ENCODE measurements at regions not wholly inside any gene's neighbourhood (a gene's known extent, or its start where the extent isn't known, plus 50 kb on each side); places are given as distances from the start of the nearest gene placed in this dataset.

DNA sequence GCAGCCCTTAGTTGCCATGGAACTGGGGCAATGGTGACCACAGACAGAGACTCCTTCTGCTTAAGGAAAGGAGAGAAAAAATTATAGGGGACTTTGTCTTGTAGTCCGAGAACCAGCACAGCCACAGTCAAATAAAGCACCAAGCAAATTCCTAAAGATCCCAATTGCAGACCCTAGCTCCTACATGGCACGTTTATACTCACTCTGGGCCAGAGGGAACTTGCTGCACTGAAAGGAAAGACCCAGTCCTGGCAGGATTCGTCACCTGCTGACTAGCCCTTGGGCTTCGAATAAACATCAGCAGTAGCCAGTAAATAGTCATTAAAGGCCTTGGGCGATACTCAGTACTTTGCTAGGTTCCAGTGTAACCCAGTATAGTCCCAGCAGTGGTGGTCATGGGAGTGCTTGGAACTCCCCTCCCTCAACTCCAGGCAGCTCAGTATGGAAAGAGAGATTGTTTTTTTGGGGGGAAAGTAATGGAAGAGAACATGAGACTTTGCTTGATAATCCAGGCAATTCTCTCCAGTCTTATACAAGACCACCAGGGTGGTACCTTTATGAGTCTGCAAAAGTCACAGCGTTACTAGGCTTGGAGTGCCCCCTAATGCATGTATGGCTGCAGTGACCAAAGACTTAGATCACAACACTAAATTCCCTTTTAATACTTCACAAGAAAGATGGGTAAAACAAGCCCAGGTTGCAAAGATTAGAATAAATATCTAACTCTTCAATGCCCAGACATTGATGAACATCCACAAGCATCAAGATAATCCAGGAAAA lies 66.4 kb upstream of the AGTR1 start:
- no peaks in the 10 kb centered on the region for H3K36me3 ChIP-seq (ENCODE audit: insufficient read depth, low read length)
- no peak overlapping the region for H3K27ac ChIP-seq (ENCODE audit: low read depth, low read length)
- ChIA-PET CTCF (ENCODE audit: partially characterized antibody) (no interaction called here), POLR2A (ENCODE audit: partially characterized antibody) (no interaction called here)
- Mint-ChIP-seq H3K9me3 (peaks cover 0 to 30% (median 15%) of the 10 kb centered on the region in 8 donors), H3K4me3 (no peak overlapping the region), H3K4me1 (no peaks in the 10 kb centered on the region), H3K27ac (no peak overlapping the region), H3K36me3 (no peaks in the 10 kb centered on the region), H3K27me3 (no peaks in the 10 kb centered on the region)
- no peak overlapping the region for H3K4me3 ChIP-seq (ENCODE audit: low read length in 2 of 2)
- H3K4me1 ChIP-seq (ENCODE audit: insufficient read depth, low read length), result no peaks in the 10 kb centered on the region
- peak in 1 of 5 donors; percentile 13 for DNase-seq
- H3K9me3 ChIP-seq (ENCODE audit: control insufficient read depth in 1 of 2, low read length in 2 of 2), result no peaks in the 10 kb centered on the region
- H3K27me3 ChIP-seq (ENCODE audit: insufficient read depth, low read length), result no peaks in the 10 kb centered on the region
- intact Hi-C loops (cut with micrococcal nuclease), result no loop called here

DNA sequence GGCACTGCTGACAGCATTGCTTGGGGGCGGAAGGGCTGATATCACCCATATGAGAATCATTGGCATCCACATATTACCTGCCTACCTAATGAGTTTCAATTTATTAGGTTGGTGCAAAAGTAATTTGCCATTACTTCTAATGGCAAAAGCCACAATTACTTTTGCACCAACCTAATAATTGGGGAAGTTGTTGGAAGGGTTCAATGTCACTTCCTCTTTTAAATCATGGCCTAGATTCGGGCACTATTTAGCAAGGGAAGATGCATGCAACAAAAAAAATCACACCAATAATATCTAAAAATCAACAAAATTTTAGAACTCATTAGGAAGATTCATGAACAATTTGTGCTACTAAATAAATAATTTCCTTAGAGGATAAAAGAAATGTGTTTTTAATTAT lies 56.0 kb upstream of the AGTR1 start:
- no peak overlapping the region for H3K4me3 ChIP-seq (ENCODE audit: low read length in 2 of 2)
- Mint-ChIP-seq H3K36me3 (no peaks in the 10 kb centered on the region), H3K27me3 (no peaks in the 10 kb centered on the region), H3K27ac (no peak overlapping the region), H3K4me1 (no peaks in the 10 kb centered on the region), H3K9me3 (peaks cover 0 to 2% (median 0%) of the 10 kb centered on the region in 8 donors), H3K4me3 (no peak overlapping the region)
- H3K4me1 ChIP-seq (ENCODE audit: insufficient read depth, low read length), result no peaks in the 10 kb centered on the region
- H3K9me3 ChIP-seq (ENCODE audit: control insufficient read depth in 1 of 2, low read length in 2 of 2), result no peaks in the 10 kb centered on the region
- H3K27me3 ChIP-seq (ENCODE audit: insufficient read depth, low read length), result no peaks in the 10 kb centered on the region
- no peak overlapping the region for H3K27ac ChIP-seq (ENCODE audit: low read depth, low read length)
- no peak for DNase-seq
- CTCF ChIA-PET (ENCODE audit: partially characterized antibody), result no interaction called here
- POLR2A ChIA-PET (ENCODE audit: partially characterized antibody), result no interaction called here
- intact Hi-C loops (cut with micrococcal nuclease), result no loop called here
- H3K36me3 ChIP-seq (ENCODE audit: insufficient read depth, low read length), result no peaks in the 10 kb centered on the region

- no peak for DNase-seq
- ChIA-PET POLR2A (ENCODE audit: partially characterized antibody) (no interaction called here), CTCF (ENCODE audit: partially characterized antibody) (no interaction called here)
- H3K27ac ChIP-seq (ENCODE audit: low read depth, low read length), result no peak overlapping the region
- H3K4me1 Mint-ChIP-seq, result no peaks in the 10 kb centered on the region
- H3K9me3 Mint-ChIP-seq, result peaks cover 0 to 2% (median 0%) of the 10 kb centered on the region in 8 donors
- H3K27me3 ChIP-seq (ENCODE audit: insufficient read depth, low read length), result no peaks in the 10 kb centered on the region
- H3K27ac Mint-ChIP-seq, result no peak overlapping the region
- no peak overlapping the region for H3K4me3 Mint-ChIP-seq
- no peaks in the 10 kb centered on the region for H3K4me1 ChIP-seq (ENCODE audit: insufficient read depth, low read length)
- H3K27me3 Mint-ChIP-seq, result no peaks in the 10 kb centered on the region
- H3K36me3 Mint-ChIP-seq, result no peaks in the 10 kb centered on the region
- no peak overlapping the region for H3K4me3 ChIP-seq (ENCODE audit: low read length in 2 of 2)
- no peaks in the 10 kb centered on the region for H3K9me3 ChIP-seq (ENCODE audit: control insufficient read depth in 1 of 2, low read length in 2 of 2)
- intact Hi-C loops (cut with micrococcal nuclease), result no loop called here
- no peaks in the 10 kb centered on the region for H3K36me3 ChIP-seq (ENCODE audit: insufficient read depth, low read length)
Measured at GRCh38 chr3:148642214-148642613, 55.5 kb upstream of the AGTR1 start.

- H3K4me3 Mint-ChIP-seq, result no peak overlapping the region
Measured at GRCh38 chr3:148642616-148643015, 55.1 kb upstream of the AGTR1 start.

GRCh38 chr3:148643389-148643840 lies 54.3 kb upstream of the AGTR1 start:
- no peak for DNase-seq
- Histone ChIP-seq H3K27me3 (ENCODE audit: insufficient read depth, low read length) (no peaks in the 10 kb centered on the region), H3K4me1 (ENCODE audit: insufficient read depth, low read length) (no peaks in the 10 kb centered on the region), H3K4me3 (ENCODE audit: low read length in 2 of 2) (no peak overlapping the region), H3K27ac (ENCODE audit: low read depth, low read length) (no peak overlapping the region), H3K9me3 (ENCODE audit: control insufficient read depth in 1 of 2, low read length in 2 of 2) (no peaks in the 10 kb centered on the region), H3K36me3 (ENCODE audit: insufficient read depth, low read length) (no peaks in the 10 kb centered on the region)
- H3K4me3 Mint-ChIP-seq, result no peak overlapping the region
- H3K36me3 Mint-ChIP-seq, result no peaks in the 10 kb centered on the region
- ChIA-PET POLR2A (ENCODE audit: partially characterized antibody) (no interaction called here), CTCF (ENCODE audit: partially characterized antibody) (no interaction called here)
- no peaks in the 10 kb centered on the region for H3K27me3 Mint-ChIP-seq
- no peak overlapping the region for H3K27ac Mint-ChIP-seq
- H3K4me1 Mint-ChIP-seq, result no peaks in the 10 kb centered on the region
- H3K9me3 Mint-ChIP-seq, result peaks cover 0 to 2% (median 0%) of the 10 kb centered on the region in 8 donors
- intact Hi-C loops (cut with micrococcal nuclease), result no loop called here

More at GRCh38 chr3:148642616-148643015, 55.1 kb upstream of the AGTR1 start:
- no peaks in the 10 kb centered on the region for H3K9me3 ChIP-seq (ENCODE audit: control insufficient read depth in 1 of 2, low read length in 2 of 2)
- no peaks in the 10 kb centered on the region for H3K27me3 Mint-ChIP-seq
- no peaks in the 10 kb centered on the region for H3K27me3 ChIP-seq (ENCODE audit: insufficient read depth, low read length)
- POLR2A ChIA-PET (ENCODE audit: partially characterized antibody), result no interaction called here
- H3K36me3 Mint-ChIP-seq, result no peaks in the 10 kb centered on the region
- H3K9me3 Mint-ChIP-seq, result peaks cover 0 to 2% (median 0%) of the 10 kb centered on the region in 8 donors
- DNase-seq, result no peak
- H3K4me3 ChIP-seq (ENCODE audit: low read length in 2 of 2), result no peak overlapping the region
- H3K4me1 ChIP-seq (ENCODE audit: insufficient read depth, low read length), result no peaks in the 10 kb centered on the region
- CTCF ChIA-PET (ENCODE audit: partially characterized antibody), result no interaction called here
- no peak overlapping the region for H3K27ac Mint-ChIP-seq
- H3K36me3 ChIP-seq (ENCODE audit: insufficient read depth, low read length), result no peaks in the 10 kb centered on the region
- H3K27ac ChIP-seq (ENCODE audit: low read depth, low read length), result no peak overlapping the region
- intact Hi-C loops (cut with micrococcal nuclease), result no loop called here
- no peaks in the 10 kb centered on the region for H3K4me1 Mint-ChIP-seq

GRCh38 chr3:148646126-148646665 lies 51.5 kb upstream of the AGTR1 start:
- Histone ChIP-seq H3K9me3 (ENCODE audit: control insufficient read depth in 1 of 2, low read length in 2 of 2) (no peaks in the 10 kb centered on the region), H3K4me1 (ENCODE audit: insufficient read depth, low read length) (no peaks in the 10 kb centered on the region), H3K4me3 (ENCODE audit: low read length in 2 of 2) (no peak overlapping the region), H3K27ac (ENCODE audit: low read depth, low read length) (no peak overlapping the region), H3K27me3 (ENCODE audit: insufficient read depth, low read length) (no peaks in the 10 kb centered on the region), H3K36me3 (ENCODE audit: insufficient read depth, low read length) (no peaks in the 10 kb centered on the region)
- ChIA-PET CTCF (ENCODE audit: partially characterized antibody) (no interaction called here), POLR2A (ENCODE audit: partially characterized antibody) (no interaction called here)
- H3K4me1 Mint-ChIP-seq, result no peaks in the 10 kb centered on the region
- H3K4me3 Mint-ChIP-seq, result no peak overlapping the region
- H3K36me3 Mint-ChIP-seq, result no peaks in the 10 kb centered on the region
- no peaks in the 10 kb centered on the region for H3K27me3 Mint-ChIP-seq
- peaks cover 0 to 2% (median 0%) of the 10 kb centered on the region in 8 donors for H3K9me3 Mint-ChIP-seq
- no peak overlapping the region for H3K27ac Mint-ChIP-seq
- intact Hi-C loops (cut with micrococcal nuclease), result no loop called here
- no peak for DNase-seq
